WTC11 (cell line): ENCODE measurements at regions not wholly inside any gene's neighbourhood (a gene's known extent, or its start where the extent isn't known, plus 50 kb on each side); places are given as distances from the start of the nearest gene placed in this dataset.

Experiments used
- ATAC-seq: fragments of 200-7000 bp; cut with Tn5 transposase; 2 replicates; pipeline ENCODE4 v1.10.0; 2021; ENCODE audit warnings: mild to moderate bottlenecking, moderate library complexity
- CTCF ChIA-PET: fragments of 300-600 bp; sonication (Branson Sonifier 250); formaldehyde crosslinking; loops from one replicate; lab custom pipeline; 2021; ENCODE audit warnings: antibody characterized with exemption; lab: Charles Lee
- POLR2A ChIA-PET: fragments of 350-600 bp; sonication (Branson Sonifier 250); formaldehyde crosslinking; loops from one replicate; lab custom pipeline; 2021; ENCODE audit warnings: antibody characterized with exemption; lab: Charles Lee
- DNase-seq: peaks from one replicate; pipeline ENCODE4 v3.0.0; 2021; ENCODE audit warnings: low spot score
- H3K27ac Mint-ChIP-seq: 2 replicates; pipeline ENCODE4 v1.8.0; 2021; ENCODE audit warnings: mixed read lengths
- H3K27me3 Mint-ChIP-seq: 2 replicates; pipeline ENCODE4 v1.8.0; 2021; ENCODE audit warnings: low read depth, mild to moderate bottlenecking, moderate library complexity, mixed read lengths
- H3K36me3 Mint-ChIP-seq: 2 replicates; pipeline ENCODE4 v1.8.0; 2021; ENCODE audit warnings: mixed read lengths
- H3K4me1 Mint-ChIP-seq: 2 replicates; pipeline ENCODE4 v1.8.0; 2022; ENCODE audit warnings: mixed read lengths
- H3K4me3 Mint-ChIP-seq: 2 replicates; pipeline ENCODE4 v1.8.0; 2021; ENCODE audit warnings: mild to moderate bottlenecking, moderate library complexity, mixed read lengths
- H3K9me3 Mint-ChIP-seq: 2 replicates; pipeline ENCODE4 v1.8.0; 2021; ENCODE audit warnings: mixed read lengths
- EMX1 ChIP-seq: fragments of 250-450 bp; sonication (Bioruptor Pico); IDR thresholded peaks from 2 replicates; pipeline ENCODE4 v1.8.0; 2021; ENCODE audit warnings: mild to moderate bottlenecking
- ETV6 ChIP-seq: sonication (generic); formaldehyde crosslinking; IDR thresholded peaks from 2 replicates; pipeline ENCODE4 v1.8.1; 2022; ENCODE audit warnings: mild to moderate bottlenecking, missing genetic modification reagents
- GABPB1 ChIP-seq: sonication (generic); formaldehyde crosslinking; IDR thresholded peaks from 2 replicates; pipeline ENCODE4 v1.8.1; 2023; ENCODE audit warnings: mild to moderate bottlenecking, missing genetic modification reagents
- NR3C1 ChIP-seq: sonication (generic); formaldehyde crosslinking; conservative IDR thresholded peaks from 2 replicates; pipeline ENCODE4 v1.8.1; 2023; ENCODE audit warnings: low read depth, mild to moderate bottlenecking, missing genetic modification reagents
- RORB ChIP-seq: fragments of 250-450 bp; sonication (Bioruptor Pico); IDR thresholded peaks from 2 replicates; pipeline ENCODE4 v1.9.0; 2021; ENCODE audit warnings: mild to moderate bottlenecking
- SMAD3 ChIP-seq: sonication (generic); formaldehyde crosslinking; IDR thresholded peaks from 2 replicates; pipeline ENCODE4 v1.8.0; 2022; ENCODE audit warnings: missing genetic modification reagents, mild to moderate bottlenecking, borderline replicate concordance
- SMAD4 ChIP-seq: sonication (generic); formaldehyde crosslinking; IDR thresholded peaks from 2 replicates; pipeline ENCODE4 v1.8.0; 2022; ENCODE audit warnings: mild to moderate bottlenecking, missing genetic modification reagents
- TEAD1 ChIP-seq: sonication (generic); formaldehyde crosslinking; IDR thresholded peaks from 2 replicates; pipeline ENCODE4 v1.8.0; 2022; ENCODE audit warnings: mild to moderate bottlenecking, missing genetic modification reagents
- TP53 ChIP-seq: sonication (generic); formaldehyde crosslinking; IDR thresholded peaks from 2 replicates; pipeline ENCODE4 v1.8.1; 2023; ENCODE audit warnings: mild to moderate bottlenecking, missing genetic modification reagents
- ZBTB21 ChIP-seq: sonication (generic); formaldehyde crosslinking; IDR thresholded peaks from 2 replicates; pipeline ENCODE4 v1.8.1; 2023; ENCODE audit warnings: mild to moderate bottlenecking, missing genetic modification reagents, borderline replicate concordance
- ZNF138 ChIP-seq: sonication (generic); formaldehyde crosslinking; conservative IDR thresholded peaks from 2 replicates; pipeline ENCODE4 v1.8.1; 2022; ENCODE audit warnings: mild to moderate bottlenecking, moderate library complexity, missing genetic modification reagents
- TF ChIP-seq, protein P1 (sequence below): sonication (generic); formaldehyde crosslinking; IDR thresholded peaks from 2 replicates; pipeline ENCODE4 v1.8.1; 2023; ENCODE audit warnings: mild to moderate bottlenecking, moderate library complexity, missing genetic modification reagents
- TF ChIP-seq, protein P2 (sequence below): sonication (generic); formaldehyde crosslinking; IDR thresholded peaks from 2 replicates; pipeline ENCODE4 v1.8.0; 2022; ENCODE audit warnings: missing genetic modification reagents
- TF ChIP-seq, protein P3 (sequence below): fragments of 250-450 bp; sonication (Bioruptor Pico); conservative IDR thresholded peaks from 2 replicates; pipeline ENCODE4 v1.9.0; 2021; ENCODE audit warnings: mild to moderate bottlenecking

DNA sequence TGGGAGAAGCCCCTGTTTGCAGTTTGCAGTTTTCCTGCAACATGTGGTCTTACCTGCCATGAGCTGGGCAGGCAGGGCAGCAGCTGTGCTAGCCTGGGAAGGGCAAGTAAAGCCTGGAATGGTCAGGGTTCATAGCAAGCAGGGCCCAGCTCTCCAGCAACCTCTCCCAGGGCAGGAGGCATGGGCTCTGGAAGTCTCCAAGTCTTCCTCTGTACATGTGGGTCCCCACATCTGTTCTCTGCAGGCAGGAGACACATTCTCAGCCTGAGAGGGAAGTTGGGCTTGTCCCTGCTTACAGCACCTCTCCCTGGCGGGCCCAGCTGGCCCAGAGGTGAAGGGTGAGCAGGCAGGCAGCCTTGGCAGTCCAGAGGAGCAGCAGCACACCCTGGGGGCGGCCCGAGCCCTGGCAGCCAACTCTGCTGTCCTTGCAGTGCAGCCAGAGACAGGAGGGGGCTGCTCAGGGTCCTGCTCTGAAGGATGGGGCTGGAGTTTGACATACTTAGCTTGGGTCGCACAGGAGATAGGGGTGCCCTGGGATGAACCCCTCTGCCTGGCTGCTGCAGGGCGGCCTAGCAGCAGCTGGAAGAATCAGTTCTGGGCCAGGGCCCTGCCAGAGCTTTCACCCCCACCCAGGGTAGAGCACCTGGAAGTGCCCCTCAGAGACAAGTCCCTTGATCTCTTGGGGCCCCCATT is 176.0 kb downstream of the MRPL14 start (continued):
- TF ChIP-seq GABPB1 (CRISPR knock-in tag) (peak; percentile 51; the same call in 1 of the 2 replicates), TP53 (no peak)
- TF ChIP-seq, protein P1, sequence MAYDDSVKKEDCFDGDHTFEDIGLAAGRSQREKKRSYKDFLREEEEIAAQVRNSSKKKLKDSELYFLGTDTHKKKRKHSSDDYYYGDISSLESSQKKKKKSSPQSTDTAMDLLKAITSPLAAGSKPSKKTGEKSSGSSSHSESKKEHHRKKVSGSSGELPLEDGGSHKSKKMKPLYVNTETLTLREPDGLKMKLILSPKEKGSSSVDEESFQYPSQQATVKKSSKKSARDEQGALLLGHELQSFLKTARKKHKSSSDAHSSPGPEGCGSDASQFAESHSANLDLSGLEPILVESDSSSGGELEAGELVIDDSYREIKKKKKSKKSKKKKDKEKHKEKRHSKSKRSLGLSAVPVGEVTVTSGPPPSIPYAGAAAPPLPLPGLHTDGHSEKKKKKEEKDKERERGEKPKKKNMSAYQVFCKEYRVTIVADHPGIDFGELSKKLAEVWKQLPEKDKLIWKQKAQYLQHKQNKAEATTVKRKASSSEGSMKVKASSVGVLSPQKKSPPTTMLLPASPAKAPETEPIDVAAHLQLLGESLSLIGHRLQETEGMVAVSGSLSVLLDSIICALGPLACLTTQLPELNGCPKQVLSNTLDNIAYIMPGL (CRISPR knock-in tag), result peak; percentile 29; the same call in 1 of the 2 replicates

DNA sequence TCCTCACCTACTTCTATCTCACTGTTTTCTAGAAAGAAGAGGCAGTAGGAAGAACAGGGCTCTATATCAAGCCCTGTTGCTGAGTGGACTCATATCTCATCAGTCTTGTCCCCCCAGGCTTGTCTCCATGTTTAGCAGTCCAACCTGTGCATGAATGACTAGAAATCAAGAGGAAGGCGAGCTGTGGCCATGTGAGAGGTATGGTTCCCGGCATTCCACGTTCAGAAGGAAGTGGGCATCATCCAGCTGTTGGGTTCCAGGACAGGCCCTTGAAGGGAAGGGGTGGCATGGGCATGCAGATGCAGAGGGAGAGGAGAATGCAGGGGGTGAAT is 176.6 kb downstream of the MRPL14 start:
- H3K27me3 Mint-ChIP-seq, result no peaks in the 10 kb centered on the region
- no peaks in the 10 kb centered on the region for H3K36me3 Mint-ChIP-seq
- no peak overlapping the region for H3K4me3 Mint-ChIP-seq
- H3K27ac Mint-ChIP-seq, result no peak overlapping the region; the same call in 1 of the 2 replicates
- ChIA-PET POLR2A (interaction anchor here (0.9 to 1.7 kb wide), 2 partner anchors 180 to 321 kb away, joined by 3 to 8 read pairs; partner anchors contain the start of genes GTPBP2 and VEGFA), CTCF (interaction anchor here (0.7 to 5.0 kb wide), 37 partner anchors 10 to 284 kb away, joined by 3 to 77 read pairs (median 5); partner anchors contain the start of gene VEGFA)
- TF ChIP-seq NR3C1 (CRISPR knock-in tag) (no peak), SMAD4 (CRISPR knock-in tag) (no peak), TEAD1 (CRISPR knock-in tag) (no peak)
- TF ChIP-seq, protein P1 (CRISPR knock-in tag), result no peak
- TF ChIP-seq, protein P2, sequence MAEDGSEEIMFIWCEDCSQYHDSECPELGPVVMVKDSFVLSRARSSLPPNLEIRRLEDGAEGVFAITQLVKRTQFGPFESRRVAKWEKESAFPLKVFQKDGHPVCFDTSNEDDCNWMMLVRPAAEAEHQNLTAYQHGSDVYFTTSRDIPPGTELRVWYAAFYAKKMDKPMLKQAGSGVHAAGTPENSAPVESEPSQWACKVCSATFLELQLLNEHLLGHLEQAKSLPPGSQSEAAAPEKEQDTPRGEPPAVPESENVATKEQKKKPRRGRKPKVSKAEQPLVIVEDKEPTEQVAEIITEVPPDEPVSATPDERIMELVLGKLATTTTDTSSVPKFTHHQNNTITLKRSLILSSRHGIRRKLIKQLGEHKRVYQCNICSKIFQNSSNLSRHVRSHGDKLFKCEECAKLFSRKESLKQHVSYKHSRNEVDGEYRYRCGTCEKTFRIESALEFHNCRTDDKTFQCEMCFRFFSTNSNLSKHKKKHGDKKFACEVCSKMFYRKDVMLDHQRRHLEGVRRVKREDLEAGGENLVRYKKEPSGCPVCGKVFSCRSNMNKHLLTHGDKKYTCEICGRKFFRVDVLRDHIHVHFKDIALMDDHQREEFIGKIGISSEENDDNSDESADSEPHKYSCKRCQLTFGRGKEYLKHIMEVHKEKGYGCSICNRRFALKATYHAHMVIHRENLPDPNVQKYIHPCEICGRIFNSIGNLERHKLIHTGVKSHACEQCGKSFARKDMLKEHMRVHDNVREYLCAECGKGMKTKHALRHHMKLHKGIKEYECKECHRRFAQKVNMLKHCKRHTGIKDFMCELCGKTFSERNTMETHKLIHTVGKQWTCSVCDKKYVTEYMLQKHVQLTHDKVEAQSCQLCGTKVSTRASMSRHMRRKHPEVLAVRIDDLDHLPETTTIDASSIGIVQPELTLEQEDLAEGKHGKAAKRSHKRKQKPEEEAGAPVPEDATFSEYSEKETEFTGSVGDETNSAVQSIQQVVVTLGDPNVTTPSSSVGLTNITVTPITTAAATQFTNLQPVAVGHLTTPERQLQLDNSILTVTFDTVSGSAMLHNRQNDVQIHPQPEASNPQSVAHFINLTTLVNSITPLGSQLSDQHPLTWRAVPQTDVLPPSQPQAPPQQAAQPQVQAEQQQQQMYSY (CRISPR knock-in tag), result no peak
- TF ChIP-seq, protein P3, sequence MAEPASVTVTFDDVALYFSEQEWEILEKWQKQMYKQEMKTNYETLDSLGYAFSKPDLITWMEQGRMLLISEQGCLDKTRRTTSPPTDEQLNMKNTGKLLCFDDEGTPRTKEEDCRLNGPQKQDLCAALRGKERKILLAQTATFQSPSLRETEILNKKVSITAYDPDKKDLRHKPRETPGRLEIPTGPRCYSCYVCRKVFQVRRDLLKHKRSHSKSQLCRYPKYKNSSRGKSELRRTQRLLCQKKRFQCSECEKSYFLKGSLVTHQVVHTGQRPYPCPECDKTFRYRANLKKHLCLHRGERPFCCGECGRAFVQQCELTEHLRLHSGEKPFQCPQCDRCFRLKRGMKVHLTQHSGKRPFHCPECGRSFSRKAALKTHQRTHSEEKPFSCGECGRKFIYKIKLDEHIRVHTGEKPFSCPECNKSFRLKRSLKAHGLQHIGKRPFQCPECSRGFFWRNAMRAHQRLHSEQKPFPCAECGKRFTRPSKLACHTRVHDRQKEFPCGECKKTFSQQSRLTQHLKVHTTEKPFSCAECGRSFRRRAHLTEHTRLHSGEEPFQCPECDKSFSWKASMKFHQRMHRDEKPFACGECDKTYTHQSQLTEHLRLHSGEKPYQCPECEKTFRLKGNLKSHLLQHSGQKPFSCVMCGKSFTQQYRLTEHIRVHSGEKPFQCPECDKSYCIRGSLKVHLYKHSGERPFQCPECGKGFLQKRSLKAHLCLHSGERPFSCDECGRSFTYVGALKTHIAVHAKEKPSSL (CRISPR knock-in tag), result no peak
- ATAC-seq (no peak), DNase-seq (no peak)
- peaks cover 4% of the 10 kb centered on the region for H3K4me1 Mint-ChIP-seq
- H3K9me3 Mint-ChIP-seq, result peaks cover 4% of the 10 kb centered on the region; the same call in 1 of the 2 replicates

DNA sequence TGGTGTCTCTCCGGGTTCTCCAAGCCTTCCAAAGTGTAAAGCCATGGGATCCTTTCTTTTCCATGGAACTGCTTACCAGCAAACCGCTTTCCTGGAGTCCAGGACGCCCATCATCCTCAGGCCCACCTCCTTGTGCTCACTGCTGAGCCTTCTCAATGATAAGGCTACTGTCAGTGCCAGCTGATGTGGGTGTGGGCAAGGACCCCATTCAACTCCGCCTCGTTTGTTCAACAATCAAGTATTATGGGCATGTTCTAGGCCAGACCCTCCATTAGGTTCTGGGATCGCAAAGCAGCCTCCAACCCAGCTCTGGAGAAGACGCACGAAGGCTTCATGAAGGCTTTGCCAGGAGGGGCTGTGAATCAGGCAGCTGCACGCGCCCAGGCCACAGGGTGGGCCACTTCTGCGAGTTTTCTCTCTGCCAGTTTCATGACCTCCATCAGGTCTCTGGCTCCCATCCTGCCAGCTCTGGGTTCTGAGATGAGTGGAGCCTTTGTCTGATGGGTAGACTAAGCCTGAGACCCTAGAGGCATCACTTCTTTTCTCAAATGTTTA is 177.1 kb downstream of the MRPL14 start:
- TF ChIP-seq ETV6 (CRISPR knock-in tag), result no peak
- no peak for TF ChIP-seq RORB (CRISPR knock-in tag)
- no peak for TF ChIP-seq ZNF138 (CRISPR knock-in tag)
- no peak for TF ChIP-seq ZBTB21
- no peak for TF ChIP-seq EMX1 (CRISPR knock-in tag)
- TF ChIP-seq SMAD3 (CRISPR knock-in tag), result no peak
- CTCF ChIA-PET, result interaction anchor here (1.0 to 5.0 kb wide), 14 partner anchors 9 to 284 kb away, joined by 3 to 77 read pairs (median 6); partner anchors contain the start of gene VEGFA
- H3K4me1 Mint-ChIP-seq, result peaks cover 4% of the 10 kb centered on the region

More for the DNA sequence above, 177.1 kb downstream of the MRPL14 start:
- POLR2A ChIA-PET, result interaction anchor here (0.9 to 1.7 kb wide), 2 partner anchors 180 to 321 kb away, joined by 3 to 8 read pairs; partner anchors contain the start of genes GTPBP2 and VEGFA
- Mint-ChIP-seq H3K4me3 (no peak overlapping the region), H3K27me3 (no peaks in the 10 kb centered on the region), H3K27ac (no peak overlapping the region), H3K36me3 (peaks cover 3% of the 10 kb centered on the region; the same call in 1 of the 2 replicates), H3K9me3 (peaks cover 10% of the 10 kb centered on the region)
- DNase-seq, result no peak
- ATAC-seq, result no peak
